Tibial nerve (tissue), 4 donors: ENCODE measurements at regions not wholly inside any gene's neighbourhood (a gene's known extent, or its start where the extent isn't known, plus 50 kb on each side); places are given as distances from the start of the nearest gene placed in this dataset.

Experiments
- DNase-seq, 2 donors: peaks; one replicate each; pipeline ENCODE4 v3.0.0-alpha.2; 2019; ENCODE audit warnings: low spot score in 2 of 2
- H3K27ac ChIP-seq, 4 donors: fragments of 200-600 bp; sonication (generic) in 3 of 4; one replicate each; pipeline ENCODE4 v1.5.1; 2017 to 2019; ENCODE audit warnings: mild to moderate bottlenecking in 1 of 4
- H3K27me3 ChIP-seq, 2 donors: fragments of 200-600 bp; sonication (generic) in 1 of 2; one replicate each; pipeline versions ENCODE4 v1.5.1 to v1.6.0; 2017 to 2019
- H3K36me3 ChIP-seq, 3 donors: fragments of 200-600 bp; sonication (generic); one replicate each; pipeline ENCODE4 v1.5.1; 2018 to 2019
- H3K4me1 ChIP-seq, 4 donors: fragments of 200-600 bp; sonication (generic) in 3 of 4; one replicate each; pipeline ENCODE4 v1.5.1; 2017 to 2019
- H3K4me3 ChIP-seq, 4 donors: fragments of 200-600 bp; sonication (generic) in 3 of 4; one replicate each; pipeline ENCODE4 v1.5.1; 2017 to 2019; ENCODE audit warnings: mild to moderate bottlenecking in 1 of 4, moderate library complexity in 1 of 4
- H3K9me3 ChIP-seq, 4 donors: fragments of 200-600 bp; sonication (generic) in 3 of 4; one replicate each; pipeline ENCODE4 v1.5.1; 2017 to 2019
- CTCF ChIP-seq, 5 experiments: fragments of 200-600 bp in 3 of 5; fragments of 450-650 bp in 2 of 5; sonication (generic) in 3 of 5; IDR thresholded peaks; one replicate each; pipeline ENCODE4 v1.5.1; 2016 to 2019; ENCODE audit warnings: antibody characterized with exemption in 5 of 5, mild to moderate bottlenecking in 3 of 5, moderate library complexity in 2 of 5
- EP300 ChIP-seq, 2 donors: sonication (generic); formaldehyde crosslinking; IDR thresholded peaks; one replicate each; pipeline ENCODE4 v1.6.1; 2017; ENCODE audit warnings: antibody characterized with exemption in 2 of 2, mild to moderate bottlenecking in 1 of 2
- POLR2A ChIP-seq, 2 donors: fragments of 450-650 bp; IDR thresholded peaks; one replicate each; pipeline ENCODE4 v1.6.1; 2017; ENCODE audit warnings: antibody characterized with exemption in 2 of 2, mild to moderate bottlenecking in 2 of 2, moderate library complexity in 2 of 2
- WGBS, 2 donors: methylation state at CpG; one replicate each; pipeline ENCODE4 v1.1.5; 2018; 5-methylcytosine and 5-hydroxymethylcytosine counted together

- Histone ChIP-seq H3K27ac (no peak overlapping the region), H3K4me3 (no peak overlapping the region), H3K9me3 (peaks cover 0 to 12% (median 0%) of the 10 kb centered on the region in 4 donors), H3K27me3 (no peaks in the 10 kb centered on the region), H3K4me1 (no peaks in the 10 kb centered on the region), H3K36me3 (no peaks in the 10 kb centered on the region)
- DNase-seq: no peak
- WGBS, 2 donors: 72 to 76% methylated on average over 6 of the region's 6 CpGs
- no peak for TF ChIP-seq CTCF (IDR thresholded peaks at IDR 0.05)
- TF ChIP-seq POLR2A (IDR thresholded peaks at IDR 0.05): no peak
- no peak for TF ChIP-seq EP300 (IDR thresholded peaks at IDR 0.05)
Measured at GRCh38 chr6:3644739-3645012, 106.8 kb downstream of the PXDC1 start.

- Histone ChIP-seq H3K9me3 (peaks cover 0 to 8% (median 0%) of the 10 kb centered on the region in 4 donors), H3K36me3 (no peaks in the 10 kb centered on the region), H3K4me1 (no peaks in the 10 kb centered on the region), H3K4me3 (no peak overlapping the region), H3K27ac (no peak overlapping the region), H3K27me3 (no peaks in the 10 kb centered on the region)
- no peak for TF ChIP-seq POLR2A (IDR thresholded peaks at IDR 0.05)
- WGBS, 2 donors: 76 to 77% methylated on average over 10 of the region's 10 CpGs
- no peak for DNase-seq
Measured at GRCh38 chr6:3643921-3644738, 107.4 kb downstream of the PXDC1 start.

- Histone ChIP-seq H3K4me1 (no peaks in the 10 kb centered on the region), H3K27me3 (no peaks in the 10 kb centered on the region), H3K9me3 (no peaks in the 10 kb centered on the region), H3K36me3 (no peaks in the 10 kb centered on the region), H3K4me3 (no peak overlapping the region), H3K27ac (no peak overlapping the region)
- WGBS, 2 donors: 86 to 92% methylated on average over 2 of the region's 2 CpGs
- no peak for TF ChIP-seq EP300 (IDR thresholded peaks at IDR 0.05)
- TF ChIP-seq CTCF (IDR thresholded peaks at IDR 0.05): no peak
- no peak for DNase-seq
Measured at GRCh38 chr6:3640868-3641267, 110.6 kb downstream of the PXDC1 start.

GRCh38 chr6:3638662-3639061 is 112.9 kb downstream of the PXDC1 start:
- H3K36me3 ChIP-seq: no peaks in the 10 kb centered on the region
- H3K27me3 ChIP-seq: no peaks in the 10 kb centered on the region
- no peak overlapping the region for H3K4me3 ChIP-seq
- no peaks in the 10 kb centered on the region for H3K9me3 ChIP-seq
- H3K4me1 ChIP-seq: no peaks in the 10 kb centered on the region
- no peak for DNase-seq
- WGBS, 2 donors: 71 to 84% methylated on average over 4 of the region's 4 CpGs
- no peak overlapping the region for H3K27ac ChIP-seq
- TF ChIP-seq EP300 (IDR thresholded peaks at IDR 0.05): no peak
- TF ChIP-seq CTCF (IDR thresholded peaks at IDR 0.05): no peak
- no peak for TF ChIP-seq POLR2A (IDR thresholded peaks at IDR 0.05)

- 89 to 92% methylated on average over 8 of the region's 8 CpGs for WGBS, 2 donors
- H3K36me3 ChIP-seq: no peaks in the 10 kb centered on the region
Measured at GRCh38 chr6:3636060-3636459, 115.5 kb downstream of the PXDC1 start.

GRCh38 chr6:3635482-3635881 is 116.0 kb downstream of the PXDC1 start:
- no peak for TF ChIP-seq CTCF (IDR thresholded peaks at IDR 0.05)
- no peak for TF ChIP-seq EP300 (IDR thresholded peaks at IDR 0.05)
- TF ChIP-seq POLR2A (IDR thresholded peaks at IDR 0.05): no peak
- DNase-seq: no peak
- Histone ChIP-seq H3K27me3 (no peaks in the 10 kb centered on the region), H3K9me3 (no peaks in the 10 kb centered on the region), H3K4me1 (no peaks in the 10 kb centered on the region), H3K27ac (no peak overlapping the region), H3K4me3 (no peak overlapping the region), H3K36me3 (no peaks in the 10 kb centered on the region)
- 72 to 78% methylated on average over 4 of the region's 4 CpGs for WGBS, 2 donors

More at GRCh38 chr6:3636060-3636459, 115.5 kb downstream of the PXDC1 start:
- Histone ChIP-seq H3K27ac (no peak overlapping the region), H3K27me3 (no peaks in the 10 kb centered on the region), H3K9me3 (no peaks in the 10 kb centered on the region), H3K4me3 (no peak overlapping the region), H3K4me1 (no peaks in the 10 kb centered on the region)
- no peak for DNase-seq
- TF ChIP-seq POLR2A (IDR thresholded peaks at IDR 0.05): no peak
